ENCODE measurements at regions not wholly inside any gene's neighbourhood (a gene's known extent, or its start where the extent isn't known, plus 50 kb on each side); places are given as distances from the start of the nearest gene placed in this dataset.
"Not testable (repeated sequence)": the region's sequence is repeated elsewhere in the genome, so short reads cannot be mapped to it uniquely, and the experiment has no call there.

DNA sequence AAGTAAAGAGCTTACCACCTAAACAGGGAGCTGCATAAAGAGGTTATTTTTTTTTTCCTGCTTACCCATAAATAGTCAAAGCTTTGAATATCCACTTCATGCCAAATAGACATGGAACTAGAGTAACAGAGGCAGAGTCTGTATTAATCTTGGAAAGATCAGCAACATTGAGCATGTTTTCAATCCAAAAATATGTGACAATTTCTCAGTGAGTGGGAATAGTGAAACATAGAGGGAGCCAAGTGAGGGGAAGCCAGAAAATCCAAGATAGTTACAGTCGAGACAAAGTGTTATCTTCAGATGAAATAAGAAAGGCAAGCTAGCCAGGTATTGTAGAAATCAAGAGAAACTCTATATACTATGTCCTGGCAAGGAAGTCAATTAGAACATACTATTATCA, 122.3 kb upstream of the TACR3 start:
- no peak for DNase-seq

DNA sequence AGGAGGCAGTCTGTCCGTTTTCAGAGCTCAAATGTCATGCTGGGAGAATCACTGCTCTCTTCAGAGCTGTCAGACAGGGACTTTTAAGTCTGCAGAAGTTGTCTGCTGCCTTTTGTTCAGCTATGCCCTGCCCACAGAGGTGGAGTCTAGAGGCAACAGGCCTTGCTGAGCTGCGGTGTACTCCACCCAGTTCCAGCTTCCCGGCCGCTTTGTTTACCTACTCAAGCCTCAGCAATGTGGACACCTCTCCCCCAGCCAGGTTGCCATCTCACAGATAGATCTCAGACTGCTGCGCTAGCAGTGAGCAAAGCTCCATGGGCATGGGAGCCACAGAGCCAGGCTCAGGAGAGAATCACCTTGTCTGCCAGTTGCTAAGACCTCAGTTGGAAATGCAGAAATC, 90.5 kb upstream of the TACR3 start:
- not testable (repeated sequence) for DNase-seq

DNA sequence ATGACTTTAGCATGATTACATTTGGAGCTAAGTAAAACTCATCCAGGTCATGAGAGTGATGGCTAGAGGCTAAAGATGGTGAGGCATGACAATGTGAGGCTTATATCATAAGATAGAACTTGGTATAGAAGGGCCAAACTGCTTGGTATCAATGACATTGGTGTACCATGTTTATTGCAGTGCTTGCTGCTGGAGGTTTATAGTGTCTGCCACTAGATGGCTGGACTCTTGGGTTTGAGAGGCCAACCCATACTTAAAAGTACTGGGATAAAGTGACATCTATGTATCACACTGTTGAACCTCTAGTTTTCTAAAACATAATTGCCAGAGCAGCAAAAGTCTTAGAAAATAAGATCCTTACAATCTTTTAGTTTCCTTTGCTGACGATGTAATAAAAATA, 83.0 kb upstream of the TACR3 start:
- no peak for DNase-seq

DNA sequence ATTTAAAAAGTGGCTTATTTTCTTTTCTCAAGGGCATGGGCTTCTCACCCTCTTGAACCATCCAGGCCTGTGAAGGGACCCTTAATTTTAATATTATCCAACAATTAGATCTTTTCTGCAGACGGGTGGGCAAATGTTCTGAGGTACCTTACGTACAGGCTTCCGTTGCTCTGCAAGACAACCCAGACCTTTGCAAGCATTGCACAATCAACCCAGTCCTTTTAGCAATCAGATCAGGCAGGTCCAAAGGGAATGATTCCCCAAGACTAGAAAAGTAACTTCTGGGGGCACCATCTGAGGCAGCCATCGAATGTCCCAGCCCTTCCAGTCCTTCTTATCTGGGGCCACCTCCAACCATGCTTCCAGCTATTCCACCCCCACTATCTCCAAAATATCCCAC, 67.3 kb upstream of the TACR3 start:
- no peak for DNase-seq

DNA sequence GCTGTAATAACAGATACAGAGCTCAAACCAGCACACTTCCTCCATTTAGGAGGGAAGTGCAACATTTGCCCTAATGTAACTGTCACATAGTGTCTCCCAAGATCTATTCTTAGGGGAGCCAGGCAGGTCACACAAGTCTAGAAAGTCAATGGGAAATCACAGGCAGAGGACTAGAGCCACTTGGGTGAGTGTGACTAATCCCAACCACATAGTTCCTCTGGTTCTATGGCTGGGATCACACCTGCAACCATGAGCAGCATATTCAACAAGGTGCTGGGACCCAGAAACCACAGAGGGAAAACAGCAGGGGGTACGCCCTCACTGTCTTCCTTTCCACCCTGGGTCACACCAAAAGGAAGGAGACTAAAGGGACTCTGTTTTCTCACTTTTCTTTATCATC, 66.8 kb upstream of the TACR3 start:
- no peak for DNase-seq

DNA sequence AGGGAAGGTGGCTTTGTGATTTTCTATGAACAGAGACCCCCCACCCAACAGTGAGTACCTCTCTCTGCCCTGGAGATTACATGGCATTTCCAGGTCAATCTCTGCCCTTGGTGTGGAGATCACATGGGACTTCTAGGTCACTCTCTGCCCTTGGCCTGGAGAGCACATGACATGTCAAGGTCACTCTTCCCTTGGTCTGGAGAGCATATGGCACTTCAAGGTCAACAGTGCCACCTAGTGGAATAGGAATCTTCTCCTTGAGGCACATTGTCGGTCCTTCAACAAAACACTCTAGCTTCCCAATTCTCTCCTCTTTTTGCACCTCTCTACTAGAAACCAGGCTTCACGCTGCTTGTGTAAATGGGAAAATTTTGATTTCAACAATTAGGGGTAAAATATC, 66.2 kb upstream of the TACR3 start:
- DNase-seq, result no peak

DNA sequence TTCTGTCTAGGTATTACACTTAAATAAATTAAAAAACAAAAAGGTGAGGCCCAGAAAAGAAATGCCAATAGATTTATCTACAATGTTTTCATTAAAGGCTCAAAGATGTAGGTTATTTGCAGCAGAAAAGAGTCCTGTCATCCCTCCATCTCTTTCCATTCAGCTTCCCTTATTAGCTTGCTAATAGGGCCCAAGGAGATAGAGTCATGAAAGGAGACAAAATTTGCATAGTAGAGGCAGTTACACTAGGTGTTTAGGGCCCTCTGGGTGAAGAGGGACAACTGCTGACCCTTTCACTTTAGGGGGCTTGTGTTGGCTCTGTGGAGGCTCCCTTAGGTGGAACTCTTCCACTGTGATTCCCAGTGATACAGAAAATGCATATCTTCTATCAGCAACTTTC, 58.4 kb upstream of the TACR3 start:
- no peak for DNase-seq

DNA sequence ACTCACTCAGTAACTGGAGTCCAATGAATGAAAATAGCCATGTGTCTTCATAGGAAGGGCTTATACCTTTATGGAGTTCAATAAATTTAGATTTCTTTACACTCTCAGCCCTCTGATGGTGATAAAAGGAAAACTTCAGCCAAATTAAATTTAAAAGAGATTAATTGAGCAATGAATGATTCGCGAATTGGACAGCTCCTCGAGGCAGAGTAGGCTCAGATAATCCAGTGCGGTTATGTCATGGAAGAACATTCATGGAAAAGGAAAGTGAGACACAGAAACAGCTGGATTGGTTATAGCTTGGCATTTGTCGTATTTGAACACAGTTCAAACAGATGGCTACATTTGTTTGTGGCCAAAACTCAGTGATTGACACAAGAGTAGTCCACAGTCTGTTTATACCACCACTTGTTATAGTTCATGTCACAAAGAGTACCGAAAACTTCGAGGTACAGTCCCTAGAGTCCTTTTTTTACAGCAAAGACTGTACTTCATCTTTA, 54.6 kb upstream of the TACR3 start:
- peak; percentile 24 for DNase-seq

DNA sequence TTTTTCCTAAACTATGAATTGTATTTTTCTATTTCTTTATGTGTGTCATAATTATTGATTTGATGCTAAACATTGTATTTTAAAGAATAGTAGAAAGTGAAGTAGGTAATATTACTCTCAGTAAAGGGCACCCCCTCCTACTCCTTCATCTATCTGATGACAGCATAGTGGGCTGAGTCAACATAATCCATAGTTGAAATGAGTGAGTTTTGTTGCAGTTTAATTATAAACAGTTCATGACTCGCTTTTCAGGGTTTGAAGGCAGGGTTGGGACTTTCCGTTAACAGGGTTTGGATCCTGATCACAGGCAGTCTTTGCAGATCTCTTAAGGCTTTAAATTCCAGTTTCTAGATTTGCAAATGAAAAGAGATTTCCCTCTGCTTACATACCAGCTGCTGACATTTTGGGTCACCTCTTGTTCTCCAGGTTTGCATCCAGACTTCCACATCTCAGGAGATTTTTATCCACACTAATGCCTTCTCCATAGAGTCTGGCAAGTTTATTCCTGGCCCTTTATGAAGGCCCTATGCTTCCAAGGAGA, 54.0 kb upstream of the TACR3 start:
- DNase-seq, result no peak
